Chondrocyte (in vitro differentiated cells): ENCODE measurements at regions not wholly inside any gene's neighbourhood (a gene's known extent, or its start where the extent isn't known, plus 50 kb on each side); places are given as distances from the start of the nearest gene placed in this dataset.

Experiments
- DNase-seq: peaks from one replicate; pipeline ENCODE4 v3.0.0; 2021; ENCODE audit warnings: mixed read lengths, low spot score
- H3K27ac Mint-ChIP-seq: one replicate; pipeline ENCODE4 v1.8.0; 2021; ENCODE audit warnings: mild to moderate bottlenecking, moderate library complexity, mixed read lengths; ENCODE audit not compliant: unreplicated experiment
- H3K27me3 Mint-ChIP-seq: 2 replicates; pipeline ENCODE4 v1.8.0; 2021; ENCODE audit warnings: low read depth, mixed read lengths
- H3K36me3 Mint-ChIP-seq: 2 replicates; pipeline ENCODE4 v1.8.0; 2021; ENCODE audit warnings: low read depth, mixed read lengths
- H3K4me1 Mint-ChIP-seq: 2 replicates; pipeline ENCODE4 v1.8.0; 2021; ENCODE audit warnings: low read depth, mild to moderate bottlenecking, mixed read lengths
- H3K4me3 Mint-ChIP-seq: one replicate; pipeline ENCODE4 v1.8.0; 2021; ENCODE audit warnings: mild to moderate bottlenecking, moderate library complexity, mixed read lengths; ENCODE audit not compliant: unreplicated experiment
- H3K9me3 Mint-ChIP-seq: 2 replicates; pipeline ENCODE4 v1.8.0; 2021; ENCODE audit warnings: low read depth, mixed read lengths
- TF ChIP-seq, protein P1 (sequence below): fragments of 200-600 bp; sonication (generic); IDR thresholded peaks from 2 replicates; pipeline ENCODE4 v1.5.0; 2021; ENCODE audit warnings: antibody characterized with exemption, mild to moderate bottlenecking, moderate library complexity

- Mint-ChIP-seq H3K36me3 (no peaks in the 10 kb centered on the region), H3K27me3 (no peaks in the 10 kb centered on the region), H3K27ac (no peak overlapping the region), H3K9me3 (peaks cover 5% of the 10 kb centered on the region), H3K4me1 (no peaks in the 10 kb centered on the region), H3K4me3 (no peak overlapping the region)
- TF ChIP-seq, protein P1, sequence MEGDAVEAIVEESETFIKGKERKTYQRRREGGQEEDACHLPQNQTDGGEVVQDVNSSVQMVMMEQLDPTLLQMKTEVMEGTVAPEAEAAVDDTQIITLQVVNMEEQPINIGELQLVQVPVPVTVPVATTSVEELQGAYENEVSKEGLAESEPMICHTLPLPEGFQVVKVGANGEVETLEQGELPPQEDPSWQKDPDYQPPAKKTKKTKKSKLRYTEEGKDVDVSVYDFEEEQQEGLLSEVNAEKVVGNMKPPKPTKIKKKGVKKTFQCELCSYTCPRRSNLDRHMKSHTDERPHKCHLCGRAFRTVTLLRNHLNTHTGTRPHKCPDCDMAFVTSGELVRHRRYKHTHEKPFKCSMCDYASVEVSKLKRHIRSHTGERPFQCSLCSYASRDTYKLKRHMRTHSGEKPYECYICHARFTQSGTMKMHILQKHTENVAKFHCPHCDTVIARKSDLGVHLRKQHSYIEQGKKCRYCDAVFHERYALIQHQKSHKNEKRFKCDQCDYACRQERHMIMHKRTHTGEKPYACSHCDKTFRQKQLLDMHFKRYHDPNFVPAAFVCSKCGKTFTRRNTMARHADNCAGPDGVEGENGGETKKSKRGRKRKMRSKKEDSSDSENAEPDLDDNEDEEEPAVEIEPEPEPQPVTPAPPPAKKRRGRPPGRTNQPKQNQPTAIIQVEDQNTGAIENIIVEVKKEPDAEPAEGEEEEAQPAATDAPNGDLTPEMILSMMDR = no peak
- DNase-seq = no peak
These were observed 231.3 kb upstream of the FAT1 start for GRCh38 chr4:186954956-186955355.

GRCh38 chr4:186957952-186958555 lies 234.4 kb upstream of the FAT1 start:
- DNase-seq = no peak
- no peak overlapping the region for H3K27ac Mint-ChIP-seq
- TF ChIP-seq, protein P1 = no peak
- H3K4me3 Mint-ChIP-seq = no peak overlapping the region
- H3K27me3 Mint-ChIP-seq = no peaks in the 10 kb centered on the region
- no peaks in the 10 kb centered on the region for H3K9me3 Mint-ChIP-seq
- H3K4me1 Mint-ChIP-seq = no peaks in the 10 kb centered on the region
- no peaks in the 10 kb centered on the region for H3K36me3 Mint-ChIP-seq

DNA sequence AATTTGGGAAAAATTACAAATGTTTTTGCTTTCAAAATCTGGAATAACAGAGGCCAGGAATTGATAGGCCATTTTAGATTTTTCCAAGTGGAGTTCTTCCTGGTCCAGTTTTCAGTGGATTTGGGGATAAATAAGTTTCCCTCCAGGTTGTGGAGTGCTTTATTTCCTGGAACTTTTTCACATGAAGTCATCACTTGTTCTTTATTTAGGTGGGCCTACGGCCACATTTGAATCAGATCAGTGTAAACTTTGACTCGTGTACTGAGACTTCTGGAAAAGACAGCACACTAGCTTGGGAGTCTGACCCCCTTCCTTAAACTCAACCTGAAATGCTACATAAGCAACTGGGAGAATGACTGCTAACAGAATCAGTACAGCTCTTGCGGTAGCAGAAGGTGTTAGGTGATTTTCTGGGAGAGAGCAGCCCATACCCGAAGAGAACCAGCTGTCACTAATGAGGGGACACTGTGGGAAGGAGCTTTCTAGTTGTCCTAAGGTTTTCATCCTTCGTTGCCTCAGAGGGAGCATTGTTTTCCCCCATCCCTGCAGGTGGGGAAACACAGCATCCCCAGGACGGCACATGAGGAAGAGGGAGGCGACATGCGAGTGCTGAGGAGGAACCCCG lies 235.2 kb upstream of the FAT1 start:
- H3K27ac Mint-ChIP-seq = no peak overlapping the region
- H3K27me3 Mint-ChIP-seq = no peaks in the 10 kb centered on the region
- H3K9me3 Mint-ChIP-seq = no peaks in the 10 kb centered on the region
- H3K4me1 Mint-ChIP-seq = no peaks in the 10 kb centered on the region
- DNase-seq = no peak
- TF ChIP-seq, protein P1 = no peak
- H3K36me3 Mint-ChIP-seq = no peaks in the 10 kb centered on the region
- H3K4me3 Mint-ChIP-seq = no peak overlapping the region

DNA sequence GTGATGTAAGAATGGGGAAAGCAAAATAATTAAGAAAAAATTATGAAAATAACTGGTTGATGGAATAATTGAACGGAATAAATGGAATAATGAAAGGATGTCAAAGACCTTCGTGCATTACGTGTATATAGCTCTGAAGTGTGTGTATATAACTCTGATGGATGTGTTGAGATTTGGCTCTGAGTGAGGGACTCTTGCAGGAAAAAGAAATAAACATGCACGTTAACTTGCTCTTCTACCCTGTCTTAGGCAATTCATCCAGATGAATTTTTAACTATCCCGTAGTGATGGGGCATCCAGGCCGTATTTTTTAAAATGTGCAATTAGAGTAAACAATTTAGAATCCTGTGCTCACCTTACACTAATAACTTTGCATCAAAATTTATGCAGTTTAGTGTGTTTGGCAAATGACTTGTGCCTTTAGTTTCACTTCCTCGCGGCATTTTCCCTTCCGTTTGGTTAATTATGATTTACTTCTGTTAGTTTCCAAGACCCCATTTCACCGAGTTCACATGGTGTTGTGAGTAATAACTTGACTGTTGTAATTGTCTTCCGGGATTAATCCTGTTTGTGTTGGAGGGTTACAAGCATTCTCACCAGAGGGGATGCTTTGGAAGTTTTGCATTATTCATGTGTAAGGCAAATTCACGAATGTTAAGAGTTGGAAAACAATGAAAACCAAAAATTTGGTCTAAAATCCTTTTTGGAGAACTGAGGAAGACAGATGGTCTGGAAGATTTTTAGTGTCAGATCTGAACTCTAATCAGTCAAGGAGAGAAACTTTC lies 256.5 kb upstream of the FAT1 start:
- H3K4me3 Mint-ChIP-seq = no peak overlapping the region
- no peaks in the 10 kb centered on the region for H3K36me3 Mint-ChIP-seq
- peaks cover 19% of the 10 kb centered on the region for H3K4me1 Mint-ChIP-seq
- H3K27ac Mint-ChIP-seq = peak overlapping the region; percentile 33
- TF ChIP-seq, protein P1 = no peak
- DNase-seq = no peak
- H3K9me3 Mint-ChIP-seq = no peaks in the 10 kb centered on the region
- H3K27me3 Mint-ChIP-seq = no peaks in the 10 kb centered on the region

- DNase-seq = no peak
- H3K4me1 Mint-ChIP-seq = peaks cover 19% of the 10 kb centered on the region
- H3K9me3 Mint-ChIP-seq = no peaks in the 10 kb centered on the region
- H3K27me3 Mint-ChIP-seq = no peaks in the 10 kb centered on the region
- TF ChIP-seq, protein P1 = no peak
- no peak overlapping the region for H3K27ac Mint-ChIP-seq
- H3K36me3 Mint-ChIP-seq = no peaks in the 10 kb centered on the region
- H3K4me3 Mint-ChIP-seq = no peak overlapping the region
These were observed 257.5 kb upstream of the FAT1 start for GRCh38 chr4:186981161-186981560.
